MM.1S (cell line): ENCODE measurements at regions not wholly inside any gene's neighbourhood (a gene's known extent, or its start where the extent isn't known, plus 50 kb on each side); places are given as distances from the start of the nearest gene placed in this dataset.
"Not testable (repeated sequence)": the region's sequence is repeated elsewhere in the genome, so short reads cannot be mapped to it uniquely, and the experiment has no call there.

ENCODE experiments used
- DNase-seq: peaks from one replicate; pipeline ENCODE4 v3.0.0-alpha.2; 2015
- H2AFZ ChIP-seq: fragments of 300-600 bp; sonication (generic); 2 replicates; pipeline ENCODE4 v1.6.0; 2016; ENCODE audit warnings: antibody characterized with exemption, low read length
- H3F3A ChIP-seq: fragments of 300-600 bp; sonication (generic); 2 replicates; pipeline ENCODE4 v1.6.1; 2016; ENCODE audit warnings: mild to moderate bottlenecking, antibody characterized with exemption, low read length, moderate library complexity, mixed read lengths; ENCODE audit not compliant: insufficient read depth
- H3K27ac ChIP-seq: fragments of 300-600 bp; sonication (generic); 2 replicates; pipeline ENCODE4 v1.5.1; 2016; ENCODE audit warnings: mild to moderate bottlenecking, low read length
- H3K27me3 ChIP-seq: fragments of 300-600 bp; sonication (generic); replicated peaks from 2 replicates; pipeline ENCODE4 v1.6.0; 2016; ENCODE audit warnings: low read length; ENCODE audit not compliant: insufficient read depth
- H3K36me3 ChIP-seq: fragments of 300-600 bp; sonication (generic); replicated peaks from 2 replicates; pipeline ENCODE4 v1.6.1; 2016; ENCODE audit warnings: mild to moderate bottlenecking, low read length, mixed read lengths; ENCODE audit not compliant: insufficient read depth
- H3K4me1 ChIP-seq: fragments of 300-600 bp; sonication (generic); 2 replicates; pipeline ENCODE4 v1.6.1; 2016; ENCODE audit warnings: low read length, mixed read lengths
- H3K4me2 ChIP-seq: fragments of 300-600 bp; sonication (generic); 2 replicates; pipeline ENCODE4 v1.6.0; 2016; ENCODE audit warnings: low read depth, low read length
- H3K4me3 ChIP-seq: fragments of 300-600 bp; sonication (generic); 2 replicates; pipeline ENCODE4 v1.5.1; 2016; ENCODE audit warnings: low read length, mixed read lengths
- H3K79me2 ChIP-seq: fragments of 300-600 bp; sonication (generic); 2 replicates; pipeline ENCODE4 v1.6.1; 2016; ENCODE audit warnings: mixed run types, low read length, mixed read lengths
- H3K9ac ChIP-seq: fragments of 300-600 bp; sonication (generic); 2 replicates; pipeline ENCODE4 v1.6.1; 2016; ENCODE audit warnings: low read length, mixed read lengths
- H3K9me2 ChIP-seq: fragments of 300-600 bp; sonication (generic); replicated peaks from 2 replicates; pipeline ENCODE4 v1.6.1; 2016; ENCODE audit warnings: mild to moderate bottlenecking, low read length, mixed read lengths; ENCODE audit not compliant: insufficient read depth
- H3K9me3 ChIP-seq: fragments of 300-600 bp; sonication (generic); replicated peaks from 2 replicates; pipeline ENCODE4 v1.6.1; 2016; ENCODE audit warnings: mild to moderate bottlenecking, low read length, mixed read lengths; ENCODE audit not compliant: insufficient read depth
- H4K20me1 ChIP-seq: fragments of 300-600 bp; sonication (generic); 2 replicates; pipeline ENCODE4 v1.6.1; 2016; ENCODE audit warnings: mild to moderate bottlenecking, low read length, moderate library complexity, mixed read lengths; ENCODE audit not compliant: insufficient read depth
- EZH2 ChIP-seq: fragments of 300-600 bp; sonication (generic); optimal IDR thresholded peaks from 2 replicates; pipeline ENCODE3; 2017; ENCODE audit warnings: low read depth, mild to moderate bottlenecking, antibody characterized with exemption, low read length, mixed read lengths
- EZH2phosphoT487 ChIP-seq: fragments of 300-600 bp; sonication (generic); IDR thresholded peaks from 2 replicates; pipeline ENCODE4 v1.6.1; 2018; ENCODE audit warnings: antibody characterized with exemption, low read length
- TF ChIP-seq, protein P1 (sequence below): fragments of 300-600 bp; sonication (generic); IDR thresholded peaks from 2 replicates; pipeline ENCODE4 v1.5.1; 2016; ENCODE audit warnings: antibody characterized with exemption, low read length, mixed read lengths

DNA sequence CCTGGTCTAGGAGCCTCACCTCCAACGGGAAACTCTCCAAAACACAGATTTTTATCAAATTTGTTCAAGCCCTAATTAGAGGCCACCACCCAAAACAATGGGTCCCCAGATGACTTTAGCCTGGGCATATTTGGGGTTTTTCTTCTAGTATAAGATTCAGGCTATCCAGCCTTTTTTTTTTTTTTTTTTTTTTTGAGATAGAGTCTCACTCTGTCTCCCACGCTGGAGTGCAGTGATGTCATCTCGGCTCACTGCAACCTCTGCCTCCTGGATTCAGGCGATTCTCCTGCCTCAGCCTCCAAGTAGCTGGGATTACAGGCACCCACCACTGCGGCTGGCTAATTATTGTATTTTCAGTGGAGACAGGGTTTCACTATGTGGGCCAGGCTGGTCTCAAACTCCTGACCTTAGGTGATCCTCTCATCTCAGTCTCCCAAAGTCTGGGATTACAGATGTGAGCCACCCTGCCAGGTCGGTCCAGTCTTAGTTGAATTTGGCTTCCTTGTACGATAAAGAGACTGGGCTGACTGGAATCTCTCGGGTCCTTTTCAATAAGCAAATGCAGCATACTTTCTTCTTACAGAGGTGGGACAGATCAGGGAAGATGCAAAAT is 91.4 kb upstream of the KLF6 start:
- Histone ChIP-seq H3K4me1 (peaks cover 40% of the 10 kb centered on the region), H3K9me2 (no peaks in the 10 kb centered on the region), H3K9me3 (no peaks in the 10 kb centered on the region), H3K9ac (peak overlapping the region; percentile 91), H3K27ac (peak overlapping the region; percentile 98), H3K4me2 (peak overlapping the region; percentile 75), H4K20me1 (no peaks in the 10 kb centered on the region), H3K27me3 (no peaks in the 10 kb centered on the region), H3F3A (peaks cover 27% of the 10 kb centered on the region), H3K79me2 (no peaks in the 10 kb centered on the region), H2AFZ (peak overlapping the region; percentile 30), H3K4me3 (no peak overlapping the region), H3K36me3 (no peaks in the 10 kb centered on the region)
- DNase-seq, result no peak
- TF ChIP-seq EZH2, result no peak
- no peak for TF ChIP-seq EZH2phosphoT487
- TF ChIP-seq, protein P1, sequence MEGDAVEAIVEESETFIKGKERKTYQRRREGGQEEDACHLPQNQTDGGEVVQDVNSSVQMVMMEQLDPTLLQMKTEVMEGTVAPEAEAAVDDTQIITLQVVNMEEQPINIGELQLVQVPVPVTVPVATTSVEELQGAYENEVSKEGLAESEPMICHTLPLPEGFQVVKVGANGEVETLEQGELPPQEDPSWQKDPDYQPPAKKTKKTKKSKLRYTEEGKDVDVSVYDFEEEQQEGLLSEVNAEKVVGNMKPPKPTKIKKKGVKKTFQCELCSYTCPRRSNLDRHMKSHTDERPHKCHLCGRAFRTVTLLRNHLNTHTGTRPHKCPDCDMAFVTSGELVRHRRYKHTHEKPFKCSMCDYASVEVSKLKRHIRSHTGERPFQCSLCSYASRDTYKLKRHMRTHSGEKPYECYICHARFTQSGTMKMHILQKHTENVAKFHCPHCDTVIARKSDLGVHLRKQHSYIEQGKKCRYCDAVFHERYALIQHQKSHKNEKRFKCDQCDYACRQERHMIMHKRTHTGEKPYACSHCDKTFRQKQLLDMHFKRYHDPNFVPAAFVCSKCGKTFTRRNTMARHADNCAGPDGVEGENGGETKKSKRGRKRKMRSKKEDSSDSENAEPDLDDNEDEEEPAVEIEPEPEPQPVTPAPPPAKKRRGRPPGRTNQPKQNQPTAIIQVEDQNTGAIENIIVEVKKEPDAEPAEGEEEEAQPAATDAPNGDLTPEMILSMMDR, result no peak

DNA sequence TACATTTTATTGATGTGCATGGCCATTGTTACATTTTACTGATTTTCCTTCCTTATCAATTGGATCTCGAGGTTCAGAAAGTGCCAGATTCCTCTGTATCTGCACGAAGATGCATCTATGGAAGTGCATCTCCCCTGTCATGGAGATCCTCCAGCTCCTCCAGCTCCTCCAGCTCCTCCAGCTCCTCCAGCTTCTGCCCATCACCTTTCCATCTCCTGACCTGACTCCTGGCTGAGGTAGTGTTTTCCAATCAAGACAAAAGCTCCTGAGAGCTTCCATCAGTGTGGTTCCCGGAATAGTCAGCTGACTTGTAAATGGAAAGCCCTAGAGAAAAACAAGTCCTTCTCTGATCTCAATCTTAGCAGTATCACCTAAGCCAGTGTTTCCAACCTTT is 90.8 kb upstream of the KLF6 start:
- Histone ChIP-seq H4K20me1 (no peaks in the 10 kb centered on the region), H3K27ac (peak overlapping the region; percentile 98), H3K9me2 (no peaks in the 10 kb centered on the region), H3K79me2 (no peaks in the 10 kb centered on the region), H3K27me3 (no peaks in the 10 kb centered on the region), H3K36me3 (no peaks in the 10 kb centered on the region), H2AFZ (peak overlapping the region; percentile 30), H3K4me1 (peaks cover 40% of the 10 kb centered on the region), H3K9me3 (no peaks in the 10 kb centered on the region), H3K4me3 (peak overlapping the region; percentile 44), H3F3A (peaks cover 27% of the 10 kb centered on the region), H3K4me2 (peak overlapping the region; percentile 75), H3K9ac (peak overlapping the region; percentile 91)
- TF ChIP-seq EZH2phosphoT487, result no peak
- TF ChIP-seq, protein P1, result no peak
- no peak for TF ChIP-seq EZH2
- no peak for DNase-seq

DNA sequence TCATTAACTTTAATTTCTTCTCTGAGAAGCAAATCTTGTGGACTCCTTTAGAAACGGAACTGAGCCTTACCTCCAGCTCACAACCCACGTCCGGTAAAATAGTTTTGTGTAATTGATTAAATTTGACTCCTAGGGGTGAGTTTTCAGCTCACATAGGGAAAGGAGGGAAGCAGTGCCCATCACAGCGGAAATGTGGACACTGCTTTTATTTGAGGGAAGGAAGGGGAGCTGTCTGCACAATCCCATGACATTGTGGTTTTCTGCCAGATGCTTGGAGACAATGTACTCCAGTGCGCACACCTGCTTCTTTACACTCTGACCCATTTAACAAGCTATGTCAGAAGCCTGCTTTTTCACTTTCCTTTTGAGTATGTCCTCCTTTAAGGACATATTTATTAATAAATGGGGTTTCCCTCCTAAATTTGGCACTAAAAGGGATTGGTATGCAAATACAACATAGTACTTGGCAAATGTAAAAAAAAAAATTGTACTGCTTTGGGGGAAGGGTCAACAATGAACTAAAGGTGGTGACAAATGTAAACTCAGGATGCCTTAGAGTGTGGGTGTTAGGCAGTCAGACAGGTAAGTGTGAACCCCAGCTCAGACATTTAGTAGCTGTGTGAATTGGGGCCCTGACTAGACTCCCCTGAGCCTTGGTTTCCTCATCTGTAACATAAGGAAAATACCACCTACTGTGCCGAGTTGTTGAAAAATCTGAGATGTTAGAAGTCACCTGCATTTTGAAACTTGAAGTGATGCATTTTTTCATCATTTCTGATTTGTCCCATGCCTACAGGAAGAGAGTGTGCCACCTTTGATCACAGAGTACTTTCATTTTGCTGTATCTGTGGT is 90.2 kb upstream of the KLF6 start:
- H3K27me3 ChIP-seq, result no peaks in the 10 kb centered on the region
- H3K4me3 ChIP-seq, result peak overlapping the region; percentile 44
- TF ChIP-seq, protein P1, result no peak
- TF ChIP-seq EZH2 (no peak), EZH2phosphoT487 (no peak)
- H3K4me1 ChIP-seq, result peaks cover 40% of the 10 kb centered on the region
- H3K36me3 ChIP-seq, result no peaks in the 10 kb centered on the region
- H3K27ac ChIP-seq, result peak overlapping the region; percentile 98
- no peaks in the 10 kb centered on the region for H3K79me2 ChIP-seq
- DNase-seq, result peak; percentile 92
- no peaks in the 10 kb centered on the region for H3K9me3 ChIP-seq
- H2AFZ ChIP-seq, result peak overlapping the region; percentile 30; the same call in 1 of the 2 replicates
- H3K4me2 ChIP-seq, result peak overlapping the region; percentile 75
- no peaks in the 10 kb centered on the region for H3K9me2 ChIP-seq
- H3F3A ChIP-seq, result peaks cover 27% of the 10 kb centered on the region
- no peaks in the 10 kb centered on the region for H4K20me1 ChIP-seq
- peak overlapping the region; percentile 91 for H3K9ac ChIP-seq

DNA sequence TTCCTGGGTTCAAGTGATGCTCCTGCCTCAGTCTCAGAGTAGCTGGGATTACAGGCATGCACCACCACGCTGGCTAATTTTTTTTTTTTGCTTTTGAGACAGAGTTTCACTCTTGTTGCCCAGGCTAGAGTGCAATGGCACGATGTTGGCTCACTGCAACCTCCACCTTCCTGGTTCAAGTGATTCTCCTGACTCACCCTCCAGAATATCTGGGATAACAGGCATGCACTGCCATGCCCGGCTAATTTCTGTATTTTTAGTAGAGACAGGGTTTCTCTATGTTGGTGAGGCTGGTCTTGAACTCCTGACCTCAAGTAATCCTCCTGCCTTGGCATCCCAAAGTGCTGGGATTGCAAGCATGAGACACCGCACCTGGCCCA is 89.6 kb upstream of the KLF6 start:
- Histone ChIP-seq H3K4me1 (peaks cover 41% of the 10 kb centered on the region), H3K9ac (peak overlapping the region; percentile 91), H3F3A (peaks cover 27% of the 10 kb centered on the region), H3K27ac (peak overlapping the region; percentile 98), H2AFZ (0 out of 2 replicates have a peak overlapping the region, but pooled peaks have one; percentile 13), H3K4me2 (peak overlapping the region; percentile 75), H3K4me3 (peak overlapping the region; percentile 44; the same call in 1 of the 2 replicates)
- H3K79me2 ChIP-seq, DNase-seq, H4K20me1 ChIP-seq, H3K27me3 ChIP-seq, H3K36me3 ChIP-seq, H3K9me2 ChIP-seq, H3K9me3 ChIP-seq: not testable (repeated sequence)
